ENCODE measurements at regions not wholly inside any gene's neighbourhood (a gene's known extent, or its start where the extent isn't known, plus 50 kb on each side); places are given as distances from the start of the nearest gene placed in this dataset.

DNA sequence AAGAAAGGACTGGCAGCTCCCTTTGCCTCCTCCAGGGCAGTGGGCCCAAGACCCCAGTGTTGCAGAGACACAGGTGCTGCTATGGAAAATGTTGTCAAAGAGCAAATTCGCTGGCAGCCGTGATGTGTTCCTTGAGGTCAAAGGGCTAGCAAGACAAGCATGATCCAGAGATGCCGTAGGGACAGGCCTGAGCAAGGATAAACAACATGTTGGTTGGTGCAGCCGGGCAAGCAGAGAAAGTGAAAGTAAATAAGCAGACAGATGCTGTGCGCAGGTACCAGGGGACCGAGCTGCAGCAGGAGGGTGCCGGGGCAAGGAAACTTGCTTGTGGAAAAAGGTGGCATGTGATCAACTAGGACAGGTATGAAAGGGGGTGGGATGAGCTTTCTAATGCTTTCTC, 125.5 kb upstream of the NECTIN1 start:
- Histone ChIP-seq H3K4me1 (ENCODE audit: insufficient read depth, low read length, severe bottlenecking) (no peaks in the 10 kb centered on the region), H2AFZ (ENCODE audit: low read length) (no peak overlapping the region), H3F3A (ENCODE audit: insufficient read depth, low read length) (no peaks in the 10 kb centered on the region), H4K20me1 (ENCODE audit: insufficient read depth, low read length) (no peaks in the 10 kb centered on the region), H3K27ac (ENCODE audit: low read depth, low read length, poor library complexity, severe bottlenecking) (no peak overlapping the region), H3K79me2 (ENCODE audit: insufficient read depth, low read length) (no peaks in the 10 kb centered on the region), H3K36me3 (ENCODE audit: insufficient read depth, low read length) (no peaks in the 10 kb centered on the region), H3K9me2 (ENCODE audit: low read depth, low read length) (no peaks in the 10 kb centered on the region), H3K27me3 (ENCODE audit: insufficient read depth, low read length) (no peaks in the 10 kb centered on the region), H3K9ac (ENCODE audit: low read length) (no peak overlapping the region), H3K4me2 (ENCODE audit: low read length) (no peak overlapping the region), H3K9me3 (ENCODE audit: low read length) (no peaks in the 10 kb centered on the region), H3K4me3 (ENCODE audit: low read depth, low read length, poor library complexity, severe bottlenecking) (no peak overlapping the region)
- TF ChIP-seq CTCF (IDR thresholded peaks at IDR 0.05; ENCODE audit: low read length) (no peak), EZH2 (IDR thresholded peaks at IDR 0.05; ENCODE audit: borderline replicate concordance, low read length) (no peak)

DNA sequence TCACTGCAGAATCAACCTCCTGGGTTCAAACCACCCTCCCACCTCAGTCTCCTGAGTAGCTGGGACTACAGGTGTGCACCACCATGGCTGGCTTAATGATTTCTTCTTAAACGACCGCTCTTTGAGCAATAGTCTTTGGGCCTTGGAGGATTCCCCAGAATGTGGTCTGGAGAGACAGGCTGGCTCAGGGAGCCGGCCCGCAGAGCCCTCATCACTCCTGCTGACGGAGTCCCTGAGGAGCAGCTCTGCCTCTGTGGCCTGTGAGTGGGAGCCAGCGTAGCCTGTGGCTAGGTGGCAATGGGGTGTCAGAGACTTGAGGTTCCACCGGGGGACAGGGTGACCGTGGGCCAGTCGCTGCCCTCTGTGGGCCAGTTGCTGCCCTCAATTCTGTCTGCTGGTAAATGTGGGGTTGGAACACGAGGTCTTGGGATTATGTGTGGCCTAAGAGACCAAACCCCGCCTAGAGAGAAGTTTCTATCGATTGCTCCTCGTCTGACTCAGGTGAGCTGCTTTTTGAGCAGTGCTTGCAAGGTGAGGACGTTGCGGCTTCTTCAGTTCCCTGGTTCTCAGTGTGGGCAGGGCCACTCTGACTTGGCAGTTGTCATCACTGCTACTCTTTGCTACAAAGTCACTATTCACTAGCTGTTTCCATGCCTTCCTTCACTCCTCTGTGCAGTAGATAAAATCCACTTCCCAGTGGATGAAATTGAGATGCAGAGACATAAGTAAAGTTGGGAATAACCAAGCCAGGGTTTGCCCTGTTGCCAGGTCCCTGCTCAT, 124.8 kb upstream of the NECTIN1 start:
- Histone ChIP-seq H3K36me3 (ENCODE audit: insufficient read depth, low read length) (no peaks in the 10 kb centered on the region), H3K9ac (ENCODE audit: low read length) (no peak overlapping the region), H3K4me2 (ENCODE audit: low read length) (no peak overlapping the region), H2AFZ (ENCODE audit: low read length) (no peak overlapping the region), H3K9me3 (ENCODE audit: low read length) (no peaks in the 10 kb centered on the region), H3K79me2 (ENCODE audit: insufficient read depth, low read length) (no peaks in the 10 kb centered on the region), H4K20me1 (ENCODE audit: insufficient read depth, low read length) (no peaks in the 10 kb centered on the region), H3F3A (ENCODE audit: insufficient read depth, low read length) (no peaks in the 10 kb centered on the region), H3K4me1 (ENCODE audit: insufficient read depth, low read length, severe bottlenecking) (no peaks in the 10 kb centered on the region), H3K9me2 (ENCODE audit: low read depth, low read length) (no peaks in the 10 kb centered on the region), H3K27me3 (ENCODE audit: insufficient read depth, low read length) (no peaks in the 10 kb centered on the region), H3K27ac (ENCODE audit: low read depth, low read length, poor library complexity, severe bottlenecking) (no peak overlapping the region), H3K4me3 (ENCODE audit: low read depth, low read length, poor library complexity, severe bottlenecking) (no peak overlapping the region)
- TF ChIP-seq CTCF (IDR thresholded peaks at IDR 0.05; ENCODE audit: low read length) (no peak), EZH2 (IDR thresholded peaks at IDR 0.05; ENCODE audit: borderline replicate concordance, low read length) (no peak)

DNA sequence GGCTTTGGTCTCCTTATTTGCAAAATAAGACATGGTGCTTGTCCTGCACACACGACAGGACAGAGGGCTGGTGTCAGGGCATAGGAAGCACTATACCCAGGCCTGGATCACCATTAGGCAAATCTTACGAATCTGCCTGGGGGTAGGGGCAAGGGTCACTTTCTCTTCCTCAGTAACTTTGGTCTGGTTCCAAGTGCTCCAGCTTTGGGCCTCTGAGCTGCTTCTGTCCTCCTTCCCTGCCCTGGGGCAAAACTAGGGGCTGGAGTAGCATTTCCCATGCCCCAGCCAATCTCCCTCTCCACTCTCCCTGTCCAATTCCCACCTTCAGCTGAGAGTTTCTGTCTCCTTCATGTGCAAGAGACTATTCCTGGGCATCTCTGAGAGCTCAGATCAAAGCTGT, 123.7 kb upstream of the NECTIN1 start:
- H4K20me1 ChIP-seq (ENCODE audit: insufficient read depth, low read length), result no peaks in the 10 kb centered on the region
- no peaks in the 10 kb centered on the region for H3K36me3 ChIP-seq (ENCODE audit: insufficient read depth, low read length)
- H3K9me3 ChIP-seq (ENCODE audit: low read length), result no peaks in the 10 kb centered on the region
- H3K27me3 ChIP-seq (ENCODE audit: insufficient read depth, low read length), result no peaks in the 10 kb centered on the region
- no peaks in the 10 kb centered on the region for H3K79me2 ChIP-seq (ENCODE audit: insufficient read depth, low read length)
- H3K27ac ChIP-seq (ENCODE audit: low read depth, low read length, poor library complexity, severe bottlenecking), result no peak overlapping the region
- no peaks in the 10 kb centered on the region for H3K9me2 ChIP-seq (ENCODE audit: low read depth, low read length)
- H3K9ac ChIP-seq (ENCODE audit: low read length), result no peak overlapping the region
- no peak overlapping the region for H2AFZ ChIP-seq (ENCODE audit: low read length)
- no peak overlapping the region for H3K4me2 ChIP-seq (ENCODE audit: low read length)
- no peak for TF ChIP-seq EZH2 (IDR thresholded peaks at IDR 0.05; ENCODE audit: borderline replicate concordance, low read length)
- TF ChIP-seq CTCF (IDR thresholded peaks at IDR 0.05; ENCODE audit: low read length), result no peak
- no peaks in the 10 kb centered on the region for H3F3A ChIP-seq (ENCODE audit: insufficient read depth, low read length)
- H3K4me1 ChIP-seq (ENCODE audit: insufficient read depth, low read length, severe bottlenecking), result no peaks in the 10 kb centered on the region
- no peak overlapping the region for H3K4me3 ChIP-seq (ENCODE audit: low read depth, low read length, poor library complexity, severe bottlenecking)

All from OCI-LY1 (cell line).